Right atrium auricular region (tissue), 2 donors: ENCODE measurements at regions not wholly inside any gene's neighbourhood (a gene's known extent, or its start where the extent isn't known, plus 50 kb on each side); places are given as distances from the start of the nearest gene placed in this dataset.

ENCODE experiments used
- DNase-seq: peaks from one replicate; pipeline ENCODE4 v3.0.0-alpha.2; 2019; ENCODE audit warnings: low spot score
- H3K27ac ChIP-seq, 2 donors: fragments of 200-600 bp; sonication (generic); 1 replicate in 1 of 2; 2 replicates in 1 of 2; pipeline ENCODE4 v1.5.1; 2016 to 2019
- H3K27me3 ChIP-seq, 2 donors: fragments of 200-600 bp; sonication (generic); one replicate each; pipeline versions ENCODE4 v1.5.1 to v1.6.0; 2017 to 2019
- H3K36me3 ChIP-seq: fragments of 200-600 bp; sonication (generic); one replicate; pipeline ENCODE4 v1.5.1; 2016
- H3K4me1 ChIP-seq, 2 donors: fragments of 200-600 bp; sonication (generic); one replicate each; pipeline versions ENCODE4 v1.5.1 to v1.6.0; 2017 to 2019
- H3K4me3 ChIP-seq, 2 donors: fragments of 200-600 bp; sonication (generic); 1 replicate in 1 of 2; 2 replicates in 1 of 2; pipeline ENCODE4 v1.5.1; 2017 to 2019; ENCODE audit warnings: mild to moderate bottlenecking in 1 of 2, moderate library complexity in 1 of 2
- H3K9me3 ChIP-seq, 2 donors: fragments of 200-600 bp; sonication (generic); one replicate each; pipeline ENCODE4 v1.5.1; 2019
- TF ChIP-seq, protein P1 (sequence below), 2 donors: fragments of 200-600 bp; sonication (generic); IDR thresholded peaks; one replicate each; pipeline ENCODE4 v1.5.1; 2019; ENCODE audit warnings: antibody characterized with exemption in 2 of 2

DNA sequence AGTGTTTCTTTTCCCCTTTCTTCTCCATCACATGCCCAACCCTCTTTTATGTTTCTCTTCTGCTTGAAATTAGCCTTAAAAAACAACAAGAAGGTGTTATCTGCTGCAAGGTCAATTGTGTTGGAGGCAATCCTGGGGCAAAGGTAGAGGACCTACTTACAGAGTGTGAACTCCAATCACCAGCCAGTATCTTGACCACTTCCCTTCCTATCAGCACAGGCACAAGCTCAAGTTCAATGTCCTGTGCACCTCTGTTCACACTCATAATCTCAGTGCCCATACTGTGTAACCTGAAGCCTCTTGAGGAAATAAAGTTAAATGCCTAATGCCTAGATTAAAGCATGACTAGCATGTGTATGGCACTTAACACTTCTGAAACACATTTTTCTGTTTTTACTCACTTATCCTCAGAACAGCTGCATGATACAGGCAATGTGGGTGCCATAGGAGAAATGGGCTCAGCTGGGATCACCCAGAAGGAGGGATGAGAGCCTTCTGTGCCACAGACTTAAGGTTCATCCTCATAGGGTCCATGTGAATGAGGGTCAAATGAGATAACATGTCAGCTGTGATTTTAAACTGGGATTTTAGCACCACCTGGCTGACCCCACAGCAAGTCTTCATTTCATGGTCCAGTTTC is 701.5 kb downstream of the BCL11A start:
- no peak overlapping the region for H3K4me3 ChIP-seq
- DNase-seq, result no peak
- H3K27ac ChIP-seq, result no peak overlapping the region
- TF ChIP-seq, protein P1, sequence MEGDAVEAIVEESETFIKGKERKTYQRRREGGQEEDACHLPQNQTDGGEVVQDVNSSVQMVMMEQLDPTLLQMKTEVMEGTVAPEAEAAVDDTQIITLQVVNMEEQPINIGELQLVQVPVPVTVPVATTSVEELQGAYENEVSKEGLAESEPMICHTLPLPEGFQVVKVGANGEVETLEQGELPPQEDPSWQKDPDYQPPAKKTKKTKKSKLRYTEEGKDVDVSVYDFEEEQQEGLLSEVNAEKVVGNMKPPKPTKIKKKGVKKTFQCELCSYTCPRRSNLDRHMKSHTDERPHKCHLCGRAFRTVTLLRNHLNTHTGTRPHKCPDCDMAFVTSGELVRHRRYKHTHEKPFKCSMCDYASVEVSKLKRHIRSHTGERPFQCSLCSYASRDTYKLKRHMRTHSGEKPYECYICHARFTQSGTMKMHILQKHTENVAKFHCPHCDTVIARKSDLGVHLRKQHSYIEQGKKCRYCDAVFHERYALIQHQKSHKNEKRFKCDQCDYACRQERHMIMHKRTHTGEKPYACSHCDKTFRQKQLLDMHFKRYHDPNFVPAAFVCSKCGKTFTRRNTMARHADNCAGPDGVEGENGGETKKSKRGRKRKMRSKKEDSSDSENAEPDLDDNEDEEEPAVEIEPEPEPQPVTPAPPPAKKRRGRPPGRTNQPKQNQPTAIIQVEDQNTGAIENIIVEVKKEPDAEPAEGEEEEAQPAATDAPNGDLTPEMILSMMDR (IDR thresholded peaks at IDR 0.05), result no peak
- H3K36me3 ChIP-seq, result no peaks in the 10 kb centered on the region
- no peaks in the 10 kb centered on the region for H3K27me3 ChIP-seq
- no peaks in the 10 kb centered on the region for H3K4me1 ChIP-seq
- no peaks in the 10 kb centered on the region for H3K9me3 ChIP-seq

DNA sequence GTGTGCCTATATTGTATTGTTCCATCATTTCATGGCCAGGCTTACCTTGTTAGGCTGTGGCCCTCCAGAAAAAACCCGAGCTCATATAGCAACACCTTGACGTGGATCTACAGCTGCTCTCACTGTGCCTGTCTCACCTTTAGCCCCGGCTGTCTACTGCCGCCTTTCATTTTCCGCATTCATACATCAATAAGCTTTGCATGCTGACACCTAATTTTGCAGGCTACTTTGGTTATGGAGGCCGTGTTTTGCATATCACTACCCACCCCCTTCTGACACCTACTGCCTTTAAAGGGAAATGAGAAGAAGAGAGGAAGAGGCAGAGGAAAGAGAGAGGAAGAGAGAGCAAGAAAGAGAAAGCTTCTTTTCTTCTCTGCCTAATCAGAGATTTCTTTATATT is 702.9 kb downstream of the BCL11A start:
- DNase-seq, result no peak
- Histone ChIP-seq H3K36me3 (no peaks in the 10 kb centered on the region), H3K27me3 (no peaks in the 10 kb centered on the region), H3K4me1 (no peaks in the 10 kb centered on the region), H3K9me3 (no peaks in the 10 kb centered on the region), H3K4me3 (no peak overlapping the region), H3K27ac (no peak overlapping the region)
- TF ChIP-seq, protein P1 (IDR thresholded peaks at IDR 0.05), result no peak

DNA sequence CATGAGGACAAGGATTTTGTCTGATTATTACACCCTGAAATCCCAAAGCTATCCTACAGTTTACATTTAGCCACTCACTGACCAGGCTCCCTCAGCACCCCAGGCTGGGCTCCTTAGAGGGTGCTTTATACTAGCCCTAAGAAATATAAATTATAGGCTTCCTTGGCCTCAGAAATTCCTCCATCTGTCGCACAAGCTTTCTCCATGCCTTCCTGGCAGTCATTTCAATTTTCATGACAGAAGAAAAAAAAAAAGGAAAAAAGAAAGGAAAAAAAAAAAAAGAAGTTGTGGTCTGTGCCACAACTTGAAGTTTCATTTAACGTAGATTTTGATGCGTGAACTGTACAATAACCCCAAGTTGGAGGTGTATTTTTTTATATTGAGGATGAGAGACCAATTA is 719.5 kb downstream of the BCL11A start:
- DNase-seq, result no peak
- no peaks in the 10 kb centered on the region for H3K4me1 ChIP-seq
- H3K36me3 ChIP-seq, result no peaks in the 10 kb centered on the region
- no peak overlapping the region for H3K4me3 ChIP-seq
- no peak overlapping the region for H3K27ac ChIP-seq
- TF ChIP-seq, protein P1 (IDR thresholded peaks at IDR 0.05), result no peak
- no peaks in the 10 kb centered on the region for H3K9me3 ChIP-seq
- no peaks in the 10 kb centered on the region for H3K27me3 ChIP-seq

DNA sequence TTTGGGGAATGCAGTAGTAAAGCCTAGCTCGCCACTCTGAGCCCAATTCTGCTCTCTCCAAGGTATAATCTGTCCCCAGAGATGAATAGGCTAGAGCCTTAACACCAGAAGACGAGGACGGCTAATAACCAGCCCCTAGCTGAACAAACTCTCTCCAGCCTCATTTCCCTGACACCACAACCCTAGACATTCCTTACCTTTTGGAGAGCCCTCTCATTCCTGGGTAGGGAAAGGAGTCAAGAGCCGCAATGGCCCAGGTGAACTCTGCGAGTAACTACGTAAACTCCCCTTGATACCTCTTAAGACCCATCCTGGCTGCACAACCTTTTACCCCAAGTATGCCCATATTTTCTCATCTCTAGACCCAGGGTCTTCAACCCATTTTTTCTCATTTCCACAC is 722.9 kb downstream of the BCL11A start:
- no peaks in the 10 kb centered on the region for H3K4me1 ChIP-seq
- H3K27me3 ChIP-seq, result no peaks in the 10 kb centered on the region
- H3K27ac ChIP-seq, result no peak overlapping the region
- no peak overlapping the region for H3K4me3 ChIP-seq
- H3K36me3 ChIP-seq, result no peaks in the 10 kb centered on the region
- TF ChIP-seq, protein P1 (IDR thresholded peaks at IDR 0.05), result no peak
- no peaks in the 10 kb centered on the region for H3K9me3 ChIP-seq
- no peak for DNase-seq

DNA sequence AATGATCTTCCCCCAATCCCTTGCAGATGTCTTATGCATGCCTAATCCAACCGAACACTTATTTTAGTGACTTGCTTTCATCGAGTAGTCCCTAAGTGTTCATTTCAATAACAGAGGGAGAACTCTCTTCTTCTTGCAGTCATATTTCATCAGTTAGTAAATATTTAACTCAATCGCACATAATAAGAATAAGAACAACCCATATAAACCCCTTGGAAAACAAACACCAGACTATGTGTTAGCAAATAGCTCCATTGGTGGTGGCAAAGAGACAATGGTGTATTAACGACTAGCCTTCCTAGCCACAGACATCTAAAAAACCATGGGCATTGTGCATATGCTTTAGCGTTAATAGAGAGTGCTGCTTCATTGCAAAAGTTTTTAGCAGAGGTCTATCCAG is 725.8 kb downstream of the BCL11A start:
- Histone ChIP-seq H3K27me3 (no peaks in the 10 kb centered on the region), H3K27ac (no peak overlapping the region), H3K9me3 (no peaks in the 10 kb centered on the region), H3K36me3 (no peaks in the 10 kb centered on the region), H3K4me3 (no peak overlapping the region), H3K4me1 (no peaks in the 10 kb centered on the region)
- no peak for DNase-seq
- TF ChIP-seq, protein P1 (IDR thresholded peaks at IDR 0.05), result no peak

DNA sequence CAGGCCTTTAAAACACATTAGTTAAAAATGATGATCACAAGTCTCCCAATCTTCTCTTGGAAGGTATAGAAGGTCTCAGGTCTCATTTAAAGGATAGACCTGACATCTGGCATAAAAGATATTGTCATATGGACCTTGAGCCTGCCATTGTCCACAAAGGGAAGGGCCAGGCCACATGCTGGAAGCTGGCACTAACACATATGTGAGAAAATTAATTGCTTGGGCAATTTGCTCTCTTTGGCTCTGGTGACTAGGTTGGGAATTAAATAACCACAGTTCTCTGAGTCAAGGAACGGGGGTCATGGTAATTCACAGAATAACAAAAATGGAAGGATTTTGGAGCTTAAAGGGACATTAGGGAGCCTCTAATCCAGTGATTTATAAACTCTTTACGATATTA is 727.3 kb downstream of the BCL11A start:
- TF ChIP-seq, protein P1 (IDR thresholded peaks at IDR 0.05), result no peak
- no peaks in the 10 kb centered on the region for H3K27me3 ChIP-seq
- no peak overlapping the region for H3K4me3 ChIP-seq
- no peaks in the 10 kb centered on the region for H3K36me3 ChIP-seq
- no peaks in the 10 kb centered on the region for H3K9me3 ChIP-seq
- H3K27ac ChIP-seq, result no peak overlapping the region
- no peak for DNase-seq
- no peaks in the 10 kb centered on the region for H3K4me1 ChIP-seq
